WTC11 (cell line): ENCODE measurements at regions not wholly inside any gene's neighbourhood (a gene's known extent, or its start where the extent isn't known, plus 50 kb on each side); places are given as distances from the start of the nearest gene placed in this dataset.

ENCODE experiments used
- HMGA2 ChIP-seq: fragments of 250-450 bp; sonication (Bioruptor Pico); IDR thresholded peaks from 2 replicates; pipeline ENCODE4 v1.4.0; 2021; ENCODE audit warnings: mild to moderate bottlenecking, moderate library complexity
- JAZF1 ChIP-seq: fragments of 250-450 bp; sonication (Bioruptor Pico); IDR thresholded peaks from 2 replicates; pipeline ENCODE4 v1.9.0; 2021; ENCODE audit warnings: moderate library complexity, mild to moderate bottlenecking, inconsistent platforms
- SOX15 ChIP-seq: fragments of 250-450 bp; sonication (Bioruptor Pico); IDR thresholded peaks from 2 replicates; pipeline ENCODE4 v1.9.0; 2021; ENCODE audit warnings: mild to moderate bottlenecking
- ZNF263 ChIP-seq: sonication (generic); formaldehyde crosslinking; IDR thresholded peaks from 2 replicates; pipeline ENCODE4 v1.8.1; 2022; ENCODE audit warnings: low read depth, mild to moderate bottlenecking, moderate library complexity, missing genetic modification reagents
- TF ChIP-seq, protein P1 (sequence below): fragments of 250-450 bp; sonication (Bioruptor Pico); IDR thresholded peaks from 2 replicates; pipeline ENCODE4 v2.1.2; 2022; ENCODE audit warnings: mild to moderate bottlenecking, moderate library complexity
- TF ChIP-seq, protein P2 (sequence below): sonication (generic); formaldehyde crosslinking; IDR thresholded peaks from 2 replicates; pipeline ENCODE4 v1.8.1; 2023; ENCODE audit warnings: mild to moderate bottlenecking, missing genetic modification reagents
- TF ChIP-seq, protein P3 (sequence below): fragments of 200-600 bp; IDR thresholded peaks from 2 replicates; pipeline ENCODE4 v1.8.0; 2022; ENCODE audit warnings: antibody characterized with exemption
- TF ChIP-seq, protein P4 (sequence below): sonication (generic); formaldehyde crosslinking; IDR thresholded peaks from 2 replicates; pipeline ENCODE4 v1.8.1; 2022; ENCODE audit warnings: low read depth, missing genetic modification reagents, borderline replicate concordance

DNA sequence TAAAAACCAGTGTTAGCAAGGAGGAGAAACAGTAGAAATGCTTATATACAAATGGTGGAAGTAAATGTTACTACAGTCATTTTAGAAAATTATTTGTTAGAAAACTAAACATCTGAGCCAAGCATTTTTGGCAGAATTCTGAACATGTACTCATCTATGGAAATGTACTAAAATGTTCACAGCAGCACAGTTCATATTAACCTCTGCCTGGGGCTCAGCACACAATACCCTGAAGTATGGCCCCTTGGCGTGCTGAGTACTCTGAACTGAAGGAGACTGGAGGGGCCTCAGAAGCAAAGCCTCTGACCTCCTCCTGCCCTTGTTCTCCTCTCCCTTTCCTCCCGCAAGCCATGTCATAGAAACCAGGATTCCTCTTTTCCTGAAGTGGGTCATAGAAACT lies 66.2 kb upstream of the RALGAPA2 start:
- TF ChIP-seq, protein P1, sequence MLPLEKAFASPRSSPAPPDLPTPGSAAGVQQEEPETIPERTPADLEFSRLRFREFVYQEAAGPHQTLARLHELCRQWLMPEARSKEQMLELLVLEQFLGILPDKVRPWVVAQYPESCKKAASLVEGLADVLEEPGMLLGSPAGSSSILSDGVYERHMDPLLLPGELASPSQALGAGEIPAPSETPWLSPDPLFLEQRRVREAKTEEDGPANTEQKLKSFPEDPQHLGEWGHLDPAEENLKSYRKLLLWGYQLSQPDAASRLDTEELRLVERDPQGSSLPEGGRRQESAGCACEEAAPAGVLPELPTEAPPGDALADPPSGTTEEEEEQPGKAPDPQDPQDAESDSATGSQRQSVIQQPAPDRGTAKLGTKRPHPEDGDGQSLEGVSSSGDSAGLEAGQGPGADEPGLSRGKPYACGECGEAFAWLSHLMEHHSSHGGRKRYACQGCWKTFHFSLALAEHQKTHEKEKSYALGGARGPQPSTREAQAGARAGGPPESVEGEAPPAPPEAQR (CRISPR knock-in tag): no peak
- TF ChIP-seq, protein P2, sequence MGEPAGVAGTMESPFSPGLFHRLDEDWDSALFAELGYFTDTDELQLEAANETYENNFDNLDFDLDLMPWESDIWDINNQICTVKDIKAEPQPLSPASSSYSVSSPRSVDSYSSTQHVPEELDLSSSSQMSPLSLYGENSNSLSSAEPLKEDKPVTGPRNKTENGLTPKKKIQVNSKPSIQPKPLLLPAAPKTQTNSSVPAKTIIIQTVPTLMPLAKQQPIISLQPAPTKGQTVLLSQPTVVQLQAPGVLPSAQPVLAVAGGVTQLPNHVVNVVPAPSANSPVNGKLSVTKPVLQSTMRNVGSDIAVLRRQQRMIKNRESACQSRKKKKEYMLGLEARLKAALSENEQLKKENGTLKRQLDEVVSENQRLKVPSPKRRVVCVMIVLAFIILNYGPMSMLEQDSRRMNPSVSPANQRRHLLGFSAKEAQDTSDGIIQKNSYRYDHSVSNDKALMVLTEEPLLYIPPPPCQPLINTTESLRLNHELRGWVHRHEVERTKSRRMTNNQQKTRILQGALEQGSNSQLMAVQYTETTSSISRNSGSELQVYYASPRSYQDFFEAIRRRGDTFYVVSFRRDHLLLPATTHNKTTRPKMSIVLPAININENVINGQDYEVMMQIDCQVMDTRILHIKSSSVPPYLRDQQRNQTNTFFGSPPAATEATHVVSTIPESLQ: no peak
- TF ChIP-seq HMGA2 (CRISPR knock-in tag) (no peak), SOX15 (CRISPR knock-in tag) (no peak), JAZF1 (no peak), ZNF263 (CRISPR knock-in tag) (no peak)
- TF ChIP-seq, protein P3, sequence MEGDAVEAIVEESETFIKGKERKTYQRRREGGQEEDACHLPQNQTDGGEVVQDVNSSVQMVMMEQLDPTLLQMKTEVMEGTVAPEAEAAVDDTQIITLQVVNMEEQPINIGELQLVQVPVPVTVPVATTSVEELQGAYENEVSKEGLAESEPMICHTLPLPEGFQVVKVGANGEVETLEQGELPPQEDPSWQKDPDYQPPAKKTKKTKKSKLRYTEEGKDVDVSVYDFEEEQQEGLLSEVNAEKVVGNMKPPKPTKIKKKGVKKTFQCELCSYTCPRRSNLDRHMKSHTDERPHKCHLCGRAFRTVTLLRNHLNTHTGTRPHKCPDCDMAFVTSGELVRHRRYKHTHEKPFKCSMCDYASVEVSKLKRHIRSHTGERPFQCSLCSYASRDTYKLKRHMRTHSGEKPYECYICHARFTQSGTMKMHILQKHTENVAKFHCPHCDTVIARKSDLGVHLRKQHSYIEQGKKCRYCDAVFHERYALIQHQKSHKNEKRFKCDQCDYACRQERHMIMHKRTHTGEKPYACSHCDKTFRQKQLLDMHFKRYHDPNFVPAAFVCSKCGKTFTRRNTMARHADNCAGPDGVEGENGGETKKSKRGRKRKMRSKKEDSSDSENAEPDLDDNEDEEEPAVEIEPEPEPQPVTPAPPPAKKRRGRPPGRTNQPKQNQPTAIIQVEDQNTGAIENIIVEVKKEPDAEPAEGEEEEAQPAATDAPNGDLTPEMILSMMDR: no peak
- TF ChIP-seq, protein P4, sequence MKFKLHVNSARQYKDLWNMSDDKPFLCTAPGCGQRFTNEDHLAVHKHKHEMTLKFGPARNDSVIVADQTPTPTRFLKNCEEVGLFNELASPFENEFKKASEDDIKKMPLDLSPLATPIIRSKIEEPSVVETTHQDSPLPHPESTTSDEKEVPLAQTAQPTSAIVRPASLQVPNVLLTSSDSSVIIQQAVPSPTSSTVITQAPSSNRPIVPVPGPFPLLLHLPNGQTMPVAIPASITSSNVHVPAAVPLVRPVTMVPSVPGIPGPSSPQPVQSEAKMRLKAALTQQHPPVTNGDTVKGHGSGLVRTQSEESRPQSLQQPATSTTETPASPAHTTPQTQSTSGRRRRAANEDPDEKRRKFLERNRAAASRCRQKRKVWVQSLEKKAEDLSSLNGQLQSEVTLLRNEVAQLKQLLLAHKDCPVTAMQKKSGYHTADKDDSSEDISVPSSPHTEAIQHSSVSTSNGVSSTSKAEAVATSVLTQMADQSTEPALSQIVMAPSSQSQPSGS (CRISPR knock-in tag): no peak
